LNCaP clone FGC (cell line): ENCODE measurements at regions not wholly inside any gene's neighbourhood (a gene's known extent, or its start where the extent isn't known, plus 50 kb on each side); places are given as distances from the start of the nearest gene placed in this dataset.

ENCODE experiments used
- DNase-seq: peaks from one replicate; pipeline ENCODE4 v3.0.0-alpha.2; 2011; ENCODE audit warnings: low read depth
- H3K4me3 ChIP-seq: 2 replicates; pipeline ENCODE4 v1.5.1; 2011; ENCODE audit warnings: mild to moderate bottlenecking, low read depth, low read length, control low read depth
- CTCF ChIP-seq: IDR thresholded peaks from 2 replicates; pipeline ENCODE4 v1.5.1; 2012; ENCODE audit warnings: mild to moderate bottlenecking; ENCODE audit not compliant: control insufficient read depth, insufficient read depth; ENCODE audit errors: extremely low read depth

GRCh38 chr4:124579896-124580295 lies 132.6 kb downstream of the ANKRD50 start:
- no peak for DNase-seq
- H3K4me3 ChIP-seq = no peak overlapping the region
- no peak for TF ChIP-seq CTCF

GRCh38 chr4:124583797-124584196 lies 128.7 kb downstream of the ANKRD50 start:
- TF ChIP-seq CTCF = no peak
- DNase-seq = no peak
- H3K4me3 ChIP-seq = no peak overlapping the region

GRCh38 chr4:124589786-124590185 lies 122.7 kb downstream of the ANKRD50 start:
- no peak for TF ChIP-seq CTCF
- no peak for DNase-seq
- H3K4me3 ChIP-seq = no peak overlapping the region

GRCh38 chr4:124590480-124590879 lies 122.1 kb downstream of the ANKRD50 start:
- DNase-seq = no peak
- no peak overlapping the region for H3K4me3 ChIP-seq
- no peak for TF ChIP-seq CTCF

- TF ChIP-seq CTCF = no peak
- no peak for DNase-seq
- no peak overlapping the region for H3K4me3 ChIP-seq
These were observed 120.9 kb downstream of the ANKRD50 start for GRCh38 chr4:124591637-124592036.

- no peak for TF ChIP-seq CTCF
- H3K4me3 ChIP-seq = no peak overlapping the region
- no peak for DNase-seq
These were observed 119.0 kb downstream of the ANKRD50 start for GRCh38 chr4:124593494-124593893.

- H3K4me3 ChIP-seq = no peak overlapping the region
These were observed 117.6 kb downstream of the ANKRD50 start for GRCh38 chr4:124594945-124595344.

More at GRCh38 chr4:124594945-124595344, 117.6 kb downstream of the ANKRD50 start:
- no peak for TF ChIP-seq CTCF
- DNase-seq = no peak
